ENCODE measurements at regions not wholly inside any gene's neighbourhood (a gene's known extent, or its start where the extent isn't known, plus 50 kb on each side); places are given as distances from the start of the nearest gene placed in this dataset.

- Histone ChIP-seq H3K36me3 (no peaks in the 10 kb centered on the region), H3K9me3 (no peaks in the 10 kb centered on the region), H3K27ac (no peak overlapping the region), H3K4me3 (no peak overlapping the region), H3K27me3 (no peaks in the 10 kb centered on the region), H3K4me1 (peaks cover 0 to 14% (median 4%) of the 10 kb centered on the region in 4 donors)
- no peak for DNase-seq
- no peak for TF ChIP-seq POLR2AphosphoS5 (IDR thresholded peaks at IDR 0.05)
- no peak for TF ChIP-seq EP300 (IDR thresholded peaks at IDR 0.05)
- TF ChIP-seq POLR2A (IDR thresholded peaks at IDR 0.05): no peak
- no peak for TF ChIP-seq CTCF (IDR thresholded peaks at IDR 0.05)
- WGBS, 2 donors: 80 to 85% methylated on average over 4 of the region's 4 CpGs
- intact Hi-C loops (cut with DNase I): no loop called here
These were observed 87.2 kb upstream of the LIFR start for GRCh38 chr5:38643616-38644015.

DNA sequence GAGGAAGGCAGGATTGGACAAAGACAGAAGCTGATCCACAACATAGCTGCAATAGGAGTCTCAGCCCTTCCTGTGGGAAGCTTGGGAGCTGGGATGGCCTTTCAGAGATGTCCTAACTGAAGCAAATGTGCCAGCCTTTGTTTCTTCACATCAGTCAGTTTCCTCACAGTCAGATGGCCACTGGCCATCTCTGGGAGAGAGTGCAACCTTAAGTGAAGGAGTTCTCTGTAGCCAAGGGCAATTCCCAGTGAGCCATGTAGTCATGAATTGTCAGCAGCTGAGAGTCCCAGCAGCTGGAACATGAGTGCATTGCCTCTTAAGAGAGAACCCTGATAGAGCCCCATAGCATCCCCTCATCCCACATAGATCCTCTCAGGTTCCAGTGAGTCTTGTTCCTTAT is 89.1 kb upstream of the LIFR start:
- intact Hi-C loops (cut with DNase I): no loop called here
- peaks cover 0 to 14% (median 4%) of the 10 kb centered on the region in 4 donors for H3K4me1 ChIP-seq
- DNase-seq: no peak
- H3K36me3 ChIP-seq: no peaks in the 10 kb centered on the region
- no peak overlapping the region for H3K4me3 ChIP-seq
- no peak for TF ChIP-seq CTCF (IDR thresholded peaks at IDR 0.05)
- no peak for TF ChIP-seq POLR2A (IDR thresholded peaks at IDR 0.05)
- TF ChIP-seq POLR2AphosphoS5 (IDR thresholded peaks at IDR 0.05): no peak
- no peak for TF ChIP-seq EP300 (IDR thresholded peaks at IDR 0.05)
- no peaks in the 10 kb centered on the region for H3K27me3 ChIP-seq
- no peak overlapping the region for H3K27ac ChIP-seq
- H3K9me3 ChIP-seq: no peaks in the 10 kb centered on the region

GRCh38 chr5:38648703-38649291 is 92.4 kb upstream of the LIFR start:
- no peak overlapping the region for H3K27ac ChIP-seq
- DNase-seq: no peak
- WGBS, 2 donors: 57% methylated on average over 3 of the region's 3 CpGs
- H3K36me3 ChIP-seq: no peaks in the 10 kb centered on the region
- no peaks in the 10 kb centered on the region for H3K9me3 ChIP-seq
- no peaks in the 10 kb centered on the region for H3K4me1 ChIP-seq
- intact Hi-C loops (cut with DNase I): no loop called here
- no peaks in the 10 kb centered on the region for H3K27me3 ChIP-seq
- H3K4me3 ChIP-seq: no peak overlapping the region
- TF ChIP-seq EP300 (IDR thresholded peaks at IDR 0.05): no peak
- no peak for TF ChIP-seq POLR2A (IDR thresholded peaks at IDR 0.05)
- TF ChIP-seq CTCF (IDR thresholded peaks at IDR 0.05): no peak
- TF ChIP-seq POLR2AphosphoS5 (IDR thresholded peaks at IDR 0.05): no peak

- DNase-seq: no peak
- TF ChIP-seq POLR2A (IDR thresholded peaks at IDR 0.05): no peak
- no peak for TF ChIP-seq POLR2AphosphoS5 (IDR thresholded peaks at IDR 0.05)
- no peak for TF ChIP-seq CTCF (IDR thresholded peaks at IDR 0.05)
- TF ChIP-seq EP300 (IDR thresholded peaks at IDR 0.05): no peak
- intact Hi-C loops (cut with DNase I): no loop called here
- H3K9me3 ChIP-seq: no peaks in the 10 kb centered on the region
- WGBS, 2 donors: 27 to 30% methylated on average over 7 of the region's 7 CpGs
- no peaks in the 10 kb centered on the region for H3K4me1 ChIP-seq
- no peak overlapping the region for H3K4me3 ChIP-seq
- no peaks in the 10 kb centered on the region for H3K36me3 ChIP-seq
- H3K27me3 ChIP-seq: no peaks in the 10 kb centered on the region
- H3K27ac ChIP-seq: no peak overlapping the region
These were observed 94.1 kb upstream of the LIFR start for GRCh38 chr5:38650540-38650939.

GRCh38 chr5:38650946-38651345 is 94.5 kb upstream of the LIFR start:
- H3K27me3 ChIP-seq: no peaks in the 10 kb centered on the region
- 30 to 32% methylated on average over 8 of the region's 8 CpGs for WGBS, 2 donors
- TF ChIP-seq POLR2AphosphoS5 (IDR thresholded peaks at IDR 0.05) (no peak), POLR2A (IDR thresholded peaks at IDR 0.05) (no peak), EP300 (IDR thresholded peaks at IDR 0.05) (no peak), CTCF (IDR thresholded peaks at IDR 0.05) (no peak)
- no peak overlapping the region for H3K27ac ChIP-seq
- no peak overlapping the region for H3K4me3 ChIP-seq
- no peak for DNase-seq
- no peaks in the 10 kb centered on the region for H3K9me3 ChIP-seq
- intact Hi-C loops (cut with DNase I): no loop called here
- H3K4me1 ChIP-seq: no peaks in the 10 kb centered on the region
- no peaks in the 10 kb centered on the region for H3K36me3 ChIP-seq
